Left ventricle myocardium inferior (tissue), 1 donor: ENCODE measurements at regions not wholly inside any gene's neighbourhood (a gene's known extent, or its start where the extent isn't known, plus 50 kb on each side); places are given as distances from the start of the nearest gene placed in this dataset.
"Not testable (repeated sequence)": the region's sequence is repeated elsewhere in the genome, so short reads cannot be mapped to it uniquely, and the experiment has no call there.

Source experiments
- DNase-seq: peaks from one replicate; pipeline ENCODE4 v3.0.0-alpha.2; 2020
- H3K27ac ChIP-seq: fragments of 200-600 bp; replicated peaks from 2 replicates; pipeline ENCODE4 v1.8.0; 2021
- H3K27me3 ChIP-seq: fragments of 200-600 bp; 2 replicates; pipeline ENCODE4 v1.8.0; 2021; ENCODE audit warnings: low read depth
- H3K36me3 ChIP-seq: fragments of 200-600 bp; 2 replicates; pipeline ENCODE4 v1.8.0; 2021
- H3K4me1 ChIP-seq: fragments of 200-600 bp; 2 replicates; pipeline ENCODE4 v1.8.0; 2021
- H3K4me3 ChIP-seq: fragments of 200-600 bp; 2 replicates; pipeline ENCODE4 v1.8.0; 2021; ENCODE audit warnings: mild to moderate bottlenecking, moderate library complexity
- H3K9me3 ChIP-seq: fragments of 200-600 bp; replicated peaks from 2 replicates; pipeline ENCODE4 v1.8.0; 2021
- CTCF ChIP-seq: fragments of 200-600 bp; IDR thresholded peaks from 2 replicates; pipeline ENCODE4 v1.8.0; 2021; ENCODE audit warnings: antibody characterized with exemption, mild to moderate bottlenecking, borderline replicate concordance
- intact Hi-C: fragments of 100-400 bp; cut with micrococcal nuclease; formaldehyde crosslinking; loops from one replicate; pipeline ENCODE4 v1.11.0; 2022
- donor health status: DM: no; HTN: yes; CAD: no; lungs with severe emphysema.

- peaks cover under 1% of the 10 kb centered on the region for H3K9me3 ChIP-seq
- H3K4me1 ChIP-seq: peaks cover 7% of the 10 kb centered on the region
- no peaks in the 10 kb centered on the region for H3K36me3 ChIP-seq
- no peak for DNase-seq
- H3K4me3 ChIP-seq: no peak overlapping the region
- H3K27ac ChIP-seq: no peak overlapping the region
- peaks cover 86% of the 10 kb centered on the region for H3K27me3 ChIP-seq
- intact Hi-C loops: loop anchor here (10.0 kb wide), 1 partner anchor 380 kb away; no protein-coding TSS in a partner anchor
- no peak for TF ChIP-seq CTCF
These were observed 70.7 kb downstream of the MSX2 start for GRCh38 chr5:174794931-174795672.

- no peaks in the 10 kb centered on the region for H3K9me3 ChIP-seq
- no peak overlapping the region for H3K4me3 ChIP-seq
- H3K4me1 ChIP-seq: peaks cover 7% of the 10 kb centered on the region
- no peak overlapping the region for H3K27ac ChIP-seq
- no peaks in the 10 kb centered on the region for H3K36me3 ChIP-seq
- peaks cover 80% of the 10 kb centered on the region for H3K27me3 ChIP-seq
- peak; percentile 47 for DNase-seq
- TF ChIP-seq CTCF: peak; percentile 79
- intact Hi-C loops: loop anchor here (10.0 kb wide), 1 partner anchor 379 kb away; no protein-coding TSS in a partner anchor
These were observed 69.4 kb downstream of the MSX2 start for GRCh38 chr5:174793684-174794328.

- intact Hi-C loops: loop anchor here (10.0 kb wide), 1 partner anchor 378 kb away; no protein-coding TSS in a partner anchor
- Histone ChIP-seq H3K27ac (no peak overlapping the region), H3K27me3 (peaks cover 80% of the 10 kb centered on the region), H3K9me3 (no peaks in the 10 kb centered on the region), H3K4me1 (peaks cover 7% of the 10 kb centered on the region), H3K36me3 (no peaks in the 10 kb centered on the region), H3K4me3 (no peak overlapping the region)
- no peak for TF ChIP-seq CTCF
- no peak for DNase-seq
These were observed 68.7 kb downstream of the MSX2 start for GRCh38 chr5:174793076-174793475.

GRCh38 chr5:174792265-174792664 is 67.9 kb downstream of the MSX2 start:
- H3K27ac ChIP-seq, H3K4me3 ChIP-seq, DNase-seq, H3K36me3 ChIP-seq, H3K4me1 ChIP-seq, H3K9me3 ChIP-seq: not testable (repeated sequence)
- peaks cover 78% of the 10 kb centered on the region for H3K27me3 ChIP-seq
- intact Hi-C loops: loop anchor here (10.0 kb wide), 1 partner anchor 377 kb away; no protein-coding TSS in a partner anchor

GRCh38 chr5:174790906-174791305 is 66.5 kb downstream of the MSX2 start:
- Histone ChIP-seq H3K36me3 (no peaks in the 10 kb centered on the region), H3K27me3 (peaks cover 66% of the 10 kb centered on the region), H3K4me3 (no peak overlapping the region), H3K27ac (no peak overlapping the region), H3K4me1 (peaks cover 7% of the 10 kb centered on the region), H3K9me3 (peaks cover 4% of the 10 kb centered on the region)
- TF ChIP-seq CTCF: no peak
- intact Hi-C loops: loop anchor here (10.0 kb wide), 1 partner anchor 376 kb away; no protein-coding TSS in a partner anchor
- DNase-seq: no peak

GRCh38 chr5:174789596-174789995 is 65.2 kb downstream of the MSX2 start:
- Histone ChIP-seq H3K36me3 (no peaks in the 10 kb centered on the region), H3K9me3 (peaks cover 17% of the 10 kb centered on the region), H3K27ac (no peak overlapping the region), H3K4me3 (no peak overlapping the region), H3K27me3 (peaks cover 54% of the 10 kb centered on the region), H3K4me1 (peaks cover 7% of the 10 kb centered on the region)
- DNase-seq: no peak
- intact Hi-C loops: no loop called here
- no peak for TF ChIP-seq CTCF
